ENCODE measurements at regions not wholly inside any gene's neighbourhood (a gene's known extent, or its start where the extent isn't known, plus 50 kb on each side); places are given as distances from the start of the nearest gene placed in this dataset.

DNA sequence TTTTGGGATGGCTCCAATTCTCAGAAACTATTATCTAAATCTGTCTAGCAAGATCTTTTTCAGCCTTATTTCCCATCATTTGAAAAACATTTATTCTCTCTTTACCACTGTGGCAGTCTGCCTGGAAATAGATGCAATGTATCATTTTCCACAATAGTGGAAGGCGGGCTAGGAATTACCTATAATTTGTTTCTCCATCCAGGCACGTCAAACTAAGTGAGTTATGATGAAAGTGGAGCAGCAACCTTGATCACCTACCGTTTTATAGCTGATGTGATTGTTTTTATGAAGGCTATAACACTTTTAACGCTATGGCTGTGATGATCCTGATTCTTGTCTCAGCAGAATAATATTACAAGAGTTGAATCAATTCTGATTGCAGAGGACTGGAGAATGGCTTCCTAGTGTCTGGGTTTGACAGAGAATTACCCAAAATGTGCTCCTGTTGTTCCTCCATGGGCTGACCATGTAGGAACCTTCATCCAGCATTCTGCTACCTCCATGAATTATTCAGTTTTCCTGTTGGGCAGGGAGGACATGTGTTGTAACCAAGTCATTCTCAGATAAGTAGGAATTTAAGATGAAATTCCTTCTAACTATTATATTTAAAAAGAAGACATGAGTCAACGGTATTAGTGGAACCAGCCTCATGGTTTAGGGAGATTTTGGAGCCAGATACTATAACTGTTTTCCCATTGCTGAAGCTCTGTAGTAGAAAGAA lies 231.5 kb upstream of the SGO1 start:
- TF ChIP-seq, protein P1, sequence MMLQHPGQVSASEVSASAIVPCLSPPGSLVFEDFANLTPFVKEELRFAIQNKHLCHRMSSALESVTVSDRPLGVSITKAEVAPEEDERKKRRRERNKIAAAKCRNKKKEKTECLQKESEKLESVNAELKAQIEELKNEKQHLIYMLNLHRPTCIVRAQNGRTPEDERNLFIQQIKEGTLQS (CRISPR knock-in tag; conservative IDR thresholded peaks at IDR 0.05): no peak
- TF ChIP-seq, protein P2, sequence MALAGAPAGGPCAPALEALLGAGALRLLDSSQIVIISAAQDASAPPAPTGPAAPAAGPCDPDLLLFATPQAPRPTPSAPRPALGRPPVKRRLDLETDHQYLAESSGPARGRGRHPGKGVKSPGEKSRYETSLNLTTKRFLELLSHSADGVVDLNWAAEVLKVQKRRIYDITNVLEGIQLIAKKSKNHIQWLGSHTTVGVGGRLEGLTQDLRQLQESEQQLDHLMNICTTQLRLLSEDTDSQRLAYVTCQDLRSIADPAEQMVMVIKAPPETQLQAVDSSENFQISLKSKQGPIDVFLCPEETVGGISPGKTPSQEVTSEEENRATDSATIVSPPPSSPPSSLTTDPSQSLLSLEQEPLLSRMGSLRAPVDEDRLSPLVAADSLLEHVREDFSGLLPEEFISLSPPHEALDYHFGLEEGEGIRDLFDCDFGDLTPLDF (CRISPR knock-in tag; IDR thresholded peaks at IDR 0.05): no peak
- TF ChIP-seq, protein P3, sequence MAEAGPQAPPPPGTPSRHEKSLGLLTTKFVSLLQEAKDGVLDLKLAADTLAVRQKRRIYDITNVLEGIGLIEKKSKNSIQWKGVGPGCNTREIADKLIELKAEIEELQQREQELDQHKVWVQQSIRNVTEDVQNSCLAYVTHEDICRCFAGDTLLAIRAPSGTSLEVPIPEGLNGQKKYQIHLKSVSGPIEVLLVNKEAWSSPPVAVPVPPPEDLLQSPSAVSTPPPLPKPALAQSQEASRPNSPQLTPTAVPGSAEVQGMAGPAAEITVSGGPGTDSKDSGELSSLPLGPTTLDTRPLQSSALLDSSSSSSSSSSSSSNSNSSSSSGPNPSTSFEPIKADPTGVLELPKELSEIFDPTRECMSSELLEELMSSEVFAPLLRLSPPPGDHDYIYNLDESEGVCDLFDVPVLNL (CRISPR knock-in tag; IDR thresholded peaks at IDR 0.05; ENCODE audit: borderline replicate concordance, low read depth): no peak
- TF ChIP-seq, protein P4, sequence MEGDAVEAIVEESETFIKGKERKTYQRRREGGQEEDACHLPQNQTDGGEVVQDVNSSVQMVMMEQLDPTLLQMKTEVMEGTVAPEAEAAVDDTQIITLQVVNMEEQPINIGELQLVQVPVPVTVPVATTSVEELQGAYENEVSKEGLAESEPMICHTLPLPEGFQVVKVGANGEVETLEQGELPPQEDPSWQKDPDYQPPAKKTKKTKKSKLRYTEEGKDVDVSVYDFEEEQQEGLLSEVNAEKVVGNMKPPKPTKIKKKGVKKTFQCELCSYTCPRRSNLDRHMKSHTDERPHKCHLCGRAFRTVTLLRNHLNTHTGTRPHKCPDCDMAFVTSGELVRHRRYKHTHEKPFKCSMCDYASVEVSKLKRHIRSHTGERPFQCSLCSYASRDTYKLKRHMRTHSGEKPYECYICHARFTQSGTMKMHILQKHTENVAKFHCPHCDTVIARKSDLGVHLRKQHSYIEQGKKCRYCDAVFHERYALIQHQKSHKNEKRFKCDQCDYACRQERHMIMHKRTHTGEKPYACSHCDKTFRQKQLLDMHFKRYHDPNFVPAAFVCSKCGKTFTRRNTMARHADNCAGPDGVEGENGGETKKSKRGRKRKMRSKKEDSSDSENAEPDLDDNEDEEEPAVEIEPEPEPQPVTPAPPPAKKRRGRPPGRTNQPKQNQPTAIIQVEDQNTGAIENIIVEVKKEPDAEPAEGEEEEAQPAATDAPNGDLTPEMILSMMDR (IDR thresholded peaks at IDR 0.05): no peak
- TF ChIP-seq TCF7 (CRISPR knock-in tag; IDR thresholded peaks at IDR 0.05; ENCODE audit: low read depth): no peak
- TF ChIP-seq, protein P5, sequence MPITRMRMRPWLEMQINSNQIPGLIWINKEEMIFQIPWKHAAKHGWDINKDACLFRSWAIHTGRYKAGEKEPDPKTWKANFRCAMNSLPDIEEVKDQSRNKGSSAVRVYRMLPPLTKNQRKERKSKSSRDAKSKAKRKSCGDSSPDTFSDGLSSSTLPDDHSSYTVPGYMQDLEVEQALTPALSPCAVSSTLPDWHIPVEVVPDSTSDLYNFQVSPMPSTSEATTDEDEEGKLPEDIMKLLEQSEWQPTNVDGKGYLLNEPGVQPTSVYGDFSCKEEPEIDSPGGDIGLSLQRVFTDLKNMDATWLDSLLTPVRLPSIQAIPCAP (CRISPR knock-in tag; IDR thresholded peaks at IDR 0.05): no peak
